ENCODE measurements at regions not wholly inside any gene's neighbourhood (a gene's known extent, or its start where the extent isn't known, plus 50 kb on each side); places are given as distances from the start of the nearest gene placed in this dataset.

DNA sequence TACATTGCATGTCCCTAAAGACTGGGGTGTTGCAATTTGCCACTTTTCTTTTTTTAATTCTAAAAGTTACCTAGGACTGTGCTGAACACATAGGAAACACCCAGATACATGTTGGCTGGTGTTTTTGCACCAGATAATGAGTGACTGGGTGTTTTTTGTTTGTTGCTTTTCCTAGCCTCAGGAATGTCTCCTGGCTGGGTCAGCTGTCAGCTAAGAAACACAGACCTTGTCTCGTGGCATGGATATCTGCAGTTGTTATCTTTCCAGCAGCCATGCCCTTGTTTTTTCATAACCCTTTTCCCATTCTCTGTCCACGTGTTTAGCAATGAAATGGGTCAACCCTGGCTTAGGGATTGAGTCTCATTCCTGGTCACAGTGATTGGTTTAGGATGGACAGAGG is 433.9 kb upstream of the ZMIZ1 start:
- peak; percentile 15 for DNase-seq

DNA sequence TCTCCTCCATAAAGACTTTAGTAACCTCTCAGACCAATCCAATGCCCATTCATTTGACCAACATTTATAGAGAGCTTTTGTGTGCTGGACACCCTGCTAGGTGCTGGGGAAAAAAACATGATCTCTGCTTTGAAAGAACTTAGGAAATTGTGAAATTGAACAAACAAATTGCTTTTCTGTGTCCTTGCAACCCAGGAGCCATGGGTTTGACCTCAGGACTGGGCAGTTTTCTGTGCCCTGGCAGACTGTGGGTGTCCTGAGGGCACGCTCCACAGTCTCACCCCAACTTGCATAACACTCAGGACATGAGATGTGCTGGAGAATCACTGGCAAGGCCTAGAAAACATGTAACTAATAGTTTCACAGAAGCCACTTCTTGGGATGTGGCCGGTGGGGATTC is 429.1 kb upstream of the ZMIZ1 start:
- DNase-seq, result no peak

DNA sequence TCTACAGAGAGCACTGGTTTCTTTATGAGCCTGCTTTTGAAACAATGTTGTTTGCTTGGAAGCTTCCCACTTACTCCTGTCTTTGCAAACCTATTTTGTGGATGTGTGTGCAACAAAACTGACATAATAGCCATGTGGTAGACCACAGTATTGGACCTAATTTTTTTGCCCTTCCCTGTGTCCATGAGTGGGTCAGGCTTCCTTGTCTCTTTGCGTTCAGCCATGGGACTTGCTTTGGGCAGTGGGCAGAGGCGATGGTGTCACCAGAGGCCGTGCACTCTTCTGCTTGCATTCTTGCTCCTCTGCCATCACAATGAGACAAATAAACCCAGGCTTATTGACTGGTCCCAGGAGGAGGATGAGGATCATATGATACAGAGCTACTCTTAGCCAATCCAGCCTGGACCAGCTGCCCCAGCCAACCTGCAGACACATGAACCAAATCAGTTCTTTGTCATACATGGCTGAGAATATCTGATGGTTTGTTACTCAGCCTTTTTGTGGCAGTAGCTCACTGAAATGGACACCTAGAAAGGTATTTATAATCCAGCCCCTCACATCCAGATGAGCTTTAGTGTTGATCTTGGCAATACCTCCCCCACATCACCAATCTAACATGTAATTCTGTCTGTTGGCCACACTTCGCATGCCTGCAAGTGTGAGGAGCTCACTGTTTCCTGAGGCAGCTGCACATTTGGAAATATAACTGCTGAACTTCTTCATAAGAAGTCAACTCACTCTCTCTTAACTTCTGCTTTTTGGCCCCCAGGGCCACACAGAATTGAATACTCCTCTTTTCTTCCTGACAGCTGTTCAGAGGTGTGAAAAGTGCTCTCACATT is 427.8 kb upstream of the ZMIZ1 start:
- DNase-seq, result no peak

DNA sequence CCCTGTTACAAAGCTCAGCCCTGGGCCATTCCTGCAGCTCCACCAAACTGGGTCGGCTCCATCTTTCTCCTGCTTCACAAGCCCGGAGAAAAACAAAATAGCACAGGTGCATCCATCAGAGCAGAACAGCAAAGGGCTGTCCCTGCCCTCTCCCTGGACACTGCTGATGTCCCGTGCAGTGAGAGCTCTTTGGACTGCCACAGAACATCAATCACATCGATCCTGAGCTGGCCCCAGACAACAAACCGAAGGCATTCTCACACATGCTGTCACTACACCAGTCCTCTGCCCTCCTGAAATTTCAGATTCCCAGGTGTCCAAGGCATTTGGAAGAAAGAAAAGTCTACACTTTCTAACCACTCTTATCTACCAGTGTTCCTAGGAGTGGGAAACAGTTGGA is 427.1 kb upstream of the ZMIZ1 start:
- DNase-seq, result no peak

DNA sequence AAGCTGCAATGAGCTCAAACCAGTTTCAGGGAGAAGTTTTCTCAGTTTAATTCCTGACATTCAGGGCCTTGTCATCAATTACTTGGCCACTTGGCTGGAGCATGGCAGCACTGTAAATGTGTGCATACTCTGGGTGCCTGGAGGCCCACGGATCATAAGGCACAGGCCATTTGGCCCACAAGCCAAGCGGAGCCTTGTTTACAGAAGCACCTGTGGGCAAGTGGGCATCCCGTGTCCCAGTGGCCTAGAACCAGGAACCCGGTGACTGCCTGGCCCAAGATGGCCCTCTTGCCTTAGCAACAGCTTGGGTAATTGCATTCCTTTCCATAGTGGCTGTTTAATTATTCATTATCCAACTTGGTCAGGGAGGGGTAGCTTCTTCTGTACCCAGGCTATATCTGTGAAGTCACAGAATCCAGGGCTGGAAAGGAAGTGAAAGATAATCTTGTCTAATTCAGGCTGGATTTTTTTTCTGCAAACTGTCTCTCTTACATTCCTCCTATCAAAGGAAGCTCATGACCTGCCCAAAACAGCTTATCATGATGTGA is 426.4 kb upstream of the ZMIZ1 start:
- no peak for DNase-seq

DNA sequence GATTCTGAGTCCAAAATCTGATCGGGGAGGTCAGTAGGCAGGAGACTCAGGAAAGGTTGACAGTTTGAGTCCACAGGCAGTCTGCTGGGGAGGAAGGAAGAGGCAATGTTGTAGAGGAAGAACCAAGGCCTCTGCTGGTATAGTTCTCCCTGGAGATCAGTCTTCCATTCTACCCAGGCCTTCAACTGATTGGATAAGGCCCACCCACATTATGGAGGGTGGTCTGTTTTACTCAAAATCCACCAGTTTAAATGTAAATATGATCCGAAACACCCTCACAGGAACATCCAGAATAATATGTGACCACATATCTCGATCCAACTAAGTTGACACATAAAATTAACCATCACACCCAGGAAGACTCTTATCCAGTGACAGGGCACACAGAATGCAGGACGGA is 425.3 kb upstream of the ZMIZ1 start:
- no peak for DNase-seq

DNA sequence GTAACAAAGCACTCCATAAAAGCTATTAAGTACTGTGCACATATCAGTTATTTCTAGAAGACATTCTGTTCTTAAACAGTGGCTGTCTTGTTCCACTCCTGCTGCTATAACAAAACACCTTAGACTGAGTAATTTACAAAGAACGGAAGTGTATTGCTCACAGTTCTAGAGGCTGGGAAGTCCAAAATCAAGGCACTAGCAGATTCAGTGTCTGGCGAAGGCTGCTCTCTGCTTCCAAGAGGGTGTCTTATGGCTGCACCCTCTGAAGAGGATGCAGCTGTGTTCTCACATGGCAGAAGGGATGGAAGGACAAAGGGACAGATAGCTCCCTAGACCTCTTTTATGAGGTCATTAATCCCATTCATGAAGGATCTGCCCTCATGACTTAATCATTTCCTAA is 424.2 kb upstream of the ZMIZ1 start:
- DNase-seq, result no peak

DNA sequence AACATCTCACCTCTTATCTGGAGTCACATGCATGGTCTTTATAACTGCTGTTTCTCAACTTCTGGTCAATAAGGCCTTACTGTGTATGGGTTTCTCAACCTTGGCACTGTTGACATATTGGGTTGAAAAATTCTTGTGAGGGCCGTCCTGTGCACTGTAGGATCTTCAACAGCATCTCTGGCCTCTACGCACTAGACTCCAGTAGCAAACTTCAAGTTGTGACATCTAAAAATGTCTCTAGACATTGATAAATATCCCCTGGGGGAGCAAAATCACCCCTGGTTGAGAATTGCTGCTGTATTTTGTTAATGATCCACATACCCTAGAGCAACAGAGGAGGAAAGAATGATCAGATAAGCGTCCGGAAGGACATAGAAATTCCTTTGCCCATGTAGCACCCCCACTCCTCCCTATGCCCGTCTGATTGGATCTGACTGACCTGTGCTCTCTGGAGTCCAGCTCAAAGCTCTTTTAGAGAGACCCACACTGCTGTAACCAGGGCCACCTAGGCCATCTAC is 423.5 kb upstream of the ZMIZ1 start:
- no peak for DNase-seq

DNA sequence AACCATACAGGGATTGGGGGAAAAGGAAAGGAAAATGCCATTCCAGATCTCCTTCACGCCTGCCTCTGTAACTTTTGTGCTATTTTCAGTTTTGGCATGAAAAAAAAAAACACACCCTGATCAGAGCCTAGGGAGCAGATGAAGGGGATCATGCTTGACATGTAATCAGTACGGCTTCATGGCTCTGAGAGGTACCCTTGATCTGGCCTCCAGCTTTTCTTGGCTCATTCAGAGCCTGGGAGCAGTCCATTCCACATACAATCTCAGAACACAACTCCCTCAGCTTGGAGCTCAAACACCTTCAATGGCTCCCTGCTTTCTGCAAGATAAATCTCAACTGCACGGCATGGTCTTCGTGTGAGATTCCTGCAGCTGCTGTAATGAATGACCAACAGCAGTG is 422.8 kb upstream of the ZMIZ1 start:
- no peak for DNase-seq

DNA sequence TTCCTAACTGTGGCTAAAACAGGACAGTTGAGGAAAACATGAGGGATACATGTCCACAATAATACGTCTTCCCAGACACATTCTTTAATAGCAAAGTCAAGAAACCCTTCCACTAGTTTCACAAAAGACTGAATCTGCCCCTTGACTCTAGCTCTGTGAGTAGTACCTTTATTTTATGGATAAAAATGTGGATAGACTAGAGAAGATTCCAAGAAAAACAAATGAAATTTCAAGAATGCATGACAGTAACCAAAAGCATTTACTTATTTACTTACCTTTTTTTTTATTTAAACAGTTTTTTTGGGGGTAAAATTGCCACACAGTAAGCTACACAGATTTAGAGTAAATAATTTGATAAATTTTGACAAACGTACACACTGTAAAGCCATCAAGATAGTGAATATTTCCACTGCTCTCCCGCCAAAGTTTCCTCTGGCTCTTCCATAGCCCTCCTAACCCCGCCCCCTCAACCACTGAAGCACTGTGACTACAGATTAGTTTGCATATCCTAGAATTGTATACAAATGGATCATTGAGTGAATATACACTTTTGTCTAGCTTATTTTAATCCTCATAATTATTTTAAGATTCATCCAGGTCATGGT is 420.4 kb upstream of the ZMIZ1 start:
- peak; percentile 63 for DNase-seq

DNA sequence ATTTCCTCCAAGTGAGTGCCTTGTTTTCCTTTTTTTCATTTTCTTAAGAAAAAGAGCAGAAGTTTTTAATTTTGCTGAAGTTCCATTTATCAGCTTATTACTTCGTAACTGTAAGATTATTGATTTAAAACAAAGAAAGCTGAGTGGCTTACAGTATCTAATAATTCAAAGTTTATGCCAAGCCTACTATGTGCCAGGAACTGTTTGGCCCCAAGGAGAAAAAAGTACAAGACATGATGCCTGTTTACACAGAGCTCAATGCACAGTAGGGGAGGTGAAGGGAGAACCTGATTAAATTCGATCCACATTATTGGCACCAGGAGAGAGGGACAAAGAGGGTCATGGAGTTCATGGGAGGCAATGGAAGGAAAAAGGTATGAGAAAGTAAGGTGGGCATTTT is 419.3 kb upstream of the ZMIZ1 start:
- DNase-seq, result no peak

DNA sequence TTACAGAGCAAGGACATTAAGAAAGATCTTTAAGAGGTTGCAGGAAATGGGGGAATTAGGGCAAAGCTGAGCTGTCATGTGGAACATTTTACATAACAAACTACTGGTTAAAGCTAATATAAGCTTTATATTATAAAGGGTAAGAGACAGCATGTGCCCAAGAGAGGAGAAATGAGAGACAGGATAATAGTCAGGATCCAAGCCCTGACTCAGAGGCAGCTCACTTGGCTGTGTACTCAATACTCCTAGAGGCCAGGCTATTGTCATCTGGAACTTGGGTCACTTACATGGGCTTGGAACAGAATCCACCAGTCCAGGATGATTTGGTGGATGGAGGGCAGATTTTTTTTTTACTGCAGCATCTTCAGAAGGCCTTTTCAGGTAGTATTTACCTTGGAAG is 418.6 kb upstream of the ZMIZ1 start:
- DNase-seq, result no peak

DNA sequence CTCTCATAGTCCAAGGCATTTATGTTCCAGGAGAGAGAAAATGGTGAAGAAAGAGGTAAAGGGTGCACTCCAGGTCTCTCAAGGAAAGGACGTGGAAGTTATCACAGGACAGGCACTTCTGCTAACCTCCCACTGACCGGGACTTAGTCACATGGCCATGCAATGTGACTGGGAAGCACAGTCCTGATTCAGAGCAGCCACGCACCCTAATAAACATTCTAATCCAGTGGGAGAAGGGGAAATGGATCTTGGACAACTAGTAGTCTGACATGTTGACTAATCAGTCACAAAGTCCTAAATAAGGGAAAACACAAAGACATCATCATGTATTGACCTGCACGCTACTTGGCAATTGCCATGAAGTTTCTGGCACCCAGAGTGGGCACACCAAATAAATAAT is 417.5 kb upstream of the ZMIZ1 start:
- no peak for DNase-seq

DNA sequence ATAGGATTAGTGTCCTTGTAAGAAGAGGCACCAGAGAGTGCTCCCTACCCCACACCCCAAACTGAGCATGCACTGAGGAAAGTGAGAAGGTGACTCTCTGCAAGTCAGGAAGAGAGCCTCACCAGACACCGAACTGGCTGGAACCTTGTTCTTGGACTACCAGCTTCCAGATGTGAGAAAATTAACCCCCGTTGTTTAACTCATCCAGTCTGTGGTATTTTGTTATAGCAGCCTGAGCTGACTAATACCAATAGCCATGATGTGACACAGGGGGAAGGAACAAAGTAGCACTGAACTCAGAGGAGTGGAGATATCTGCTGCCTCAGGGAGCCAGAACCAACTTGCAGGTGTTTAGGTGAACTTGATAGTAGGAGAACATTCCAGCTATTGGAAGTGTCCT is 415.2 kb upstream of the ZMIZ1 start:
- no peak for DNase-seq

DNA sequence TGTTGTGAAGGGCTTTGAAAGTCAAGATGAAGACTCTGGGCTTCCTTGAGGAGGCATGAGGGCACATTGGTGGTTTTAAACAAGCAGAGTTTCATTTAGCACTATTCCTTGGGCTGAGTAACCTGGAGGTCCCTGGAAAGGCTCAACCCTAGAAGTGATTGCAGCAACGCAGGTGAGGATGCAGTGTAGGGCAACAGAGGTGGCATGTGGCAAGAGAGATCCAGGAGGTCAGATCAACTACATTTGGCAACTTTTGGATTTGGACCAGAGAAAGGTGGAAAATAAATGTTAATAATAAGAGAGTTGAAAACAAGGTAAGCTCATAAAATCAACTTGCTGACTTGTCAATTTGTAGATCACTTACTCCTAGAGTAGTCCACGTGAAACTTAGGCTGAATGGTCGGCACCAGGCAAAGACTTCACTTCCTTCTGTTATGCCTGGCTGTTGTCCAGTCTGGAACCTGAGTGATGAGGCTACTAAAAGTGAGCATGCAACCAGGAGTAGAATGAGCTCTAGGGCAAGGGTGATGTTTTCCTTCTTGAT is 414.6 kb upstream of the ZMIZ1 start:
- DNase-seq, result no peak

DNA sequence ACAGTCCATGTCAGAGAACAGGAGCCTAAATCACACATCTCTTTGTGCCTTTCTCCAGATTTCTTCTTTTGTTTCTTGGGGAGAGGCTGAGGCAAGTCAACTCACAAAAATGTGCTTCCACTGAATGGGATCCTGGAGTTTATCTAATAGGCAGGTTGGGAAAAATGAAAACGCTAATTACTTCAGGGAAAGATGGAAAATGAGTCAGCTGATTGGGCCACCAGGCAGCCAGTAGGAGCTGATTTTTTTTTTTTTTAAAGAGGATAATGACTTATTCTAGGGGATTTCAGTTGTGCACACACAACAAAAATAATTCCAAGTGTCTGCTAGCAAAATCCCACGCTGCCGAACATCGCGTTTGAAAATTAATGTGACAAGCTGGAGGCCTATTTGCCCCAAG is 412.8 kb upstream of the ZMIZ1 start:
- peak; percentile 53 for DNase-seq

DNA sequence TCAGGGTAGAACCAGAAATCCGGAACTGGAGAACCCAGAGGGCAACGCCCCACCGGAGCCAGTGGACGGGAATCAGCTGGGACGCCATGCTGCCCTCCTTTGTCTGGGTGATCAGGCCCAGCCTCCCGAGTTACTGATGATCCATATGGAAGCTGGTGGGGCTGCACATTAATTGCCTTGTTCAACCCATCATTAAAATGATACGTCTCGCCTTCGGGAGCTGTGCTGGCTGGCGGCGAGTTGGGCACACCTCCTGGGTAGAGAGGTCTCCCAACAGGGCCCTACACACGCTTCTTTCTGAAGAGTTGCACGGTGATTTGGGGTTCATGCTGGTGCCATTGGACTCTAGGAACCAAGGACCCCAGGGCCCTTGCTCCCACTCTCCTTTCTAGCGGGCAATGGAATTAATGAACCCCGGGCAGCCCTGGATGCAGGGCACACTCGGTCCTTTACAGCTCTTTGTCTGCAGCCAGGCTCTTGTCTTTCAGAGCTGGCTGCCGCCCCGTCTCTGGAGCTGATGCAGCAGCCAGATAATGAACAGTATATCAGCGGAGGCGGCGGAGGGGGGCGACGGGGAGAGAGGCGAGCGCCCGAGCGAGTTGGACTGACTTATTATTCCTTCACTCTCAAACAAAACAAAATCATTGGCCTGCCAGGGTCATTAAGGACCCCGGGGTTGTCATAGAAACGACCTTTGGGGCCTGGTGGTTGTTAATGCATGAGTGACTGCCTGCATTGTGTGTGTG is 412.2 kb upstream of the ZMIZ1 start:
- DNase-seq, result no peak

DNA sequence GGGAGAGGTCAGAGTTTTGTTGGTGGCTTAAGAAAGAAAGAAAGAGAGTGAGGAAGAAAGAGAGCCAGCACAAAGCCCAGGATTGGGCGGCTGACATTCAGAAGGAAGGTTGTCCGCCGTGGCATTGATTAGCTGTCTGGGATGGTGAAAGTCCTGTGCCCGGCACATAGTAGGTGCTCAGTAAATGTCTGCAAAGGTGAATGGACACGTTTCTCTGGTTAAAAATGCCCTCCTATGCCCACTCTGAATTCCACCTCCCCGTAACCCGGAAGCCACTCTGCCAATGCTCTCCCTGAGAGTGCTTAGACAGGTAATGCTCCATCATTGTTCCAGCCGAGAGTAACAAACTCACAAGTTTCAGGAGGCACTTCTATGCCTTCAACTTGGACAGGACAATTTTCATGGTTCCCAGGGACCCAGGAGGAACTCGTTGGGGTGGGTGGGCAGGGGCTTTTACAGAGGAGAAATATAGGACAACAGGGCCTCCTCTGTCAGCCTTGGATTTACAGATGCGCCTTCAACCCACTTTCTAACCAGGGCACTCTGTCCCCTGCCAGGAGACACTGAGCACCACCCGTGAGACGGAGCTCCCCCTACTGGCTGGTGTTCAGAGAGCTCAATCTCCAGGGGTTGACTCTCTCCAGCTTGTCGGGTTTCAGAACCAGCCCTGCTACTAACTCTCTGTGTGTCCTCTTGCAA is 411.5 kb upstream of the ZMIZ1 start:
- DNase-seq, result peak; percentile 58

DNA sequence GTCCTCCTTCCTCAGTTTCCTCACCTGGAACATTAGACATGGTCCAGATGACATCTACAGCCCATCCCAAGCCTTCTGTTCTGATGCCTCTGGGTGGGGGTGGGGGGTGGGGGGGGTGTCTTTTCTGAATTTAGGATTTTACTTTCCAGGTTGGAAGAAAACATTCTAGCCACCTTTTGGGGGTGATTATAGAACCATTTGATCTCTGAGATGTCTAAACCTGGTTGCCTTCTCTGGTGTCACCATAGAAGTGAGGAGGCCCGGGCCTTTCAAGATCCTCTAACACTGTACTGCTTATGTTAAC is 411.0 kb upstream of the ZMIZ1 start:
- no peak for DNase-seq

DNA sequence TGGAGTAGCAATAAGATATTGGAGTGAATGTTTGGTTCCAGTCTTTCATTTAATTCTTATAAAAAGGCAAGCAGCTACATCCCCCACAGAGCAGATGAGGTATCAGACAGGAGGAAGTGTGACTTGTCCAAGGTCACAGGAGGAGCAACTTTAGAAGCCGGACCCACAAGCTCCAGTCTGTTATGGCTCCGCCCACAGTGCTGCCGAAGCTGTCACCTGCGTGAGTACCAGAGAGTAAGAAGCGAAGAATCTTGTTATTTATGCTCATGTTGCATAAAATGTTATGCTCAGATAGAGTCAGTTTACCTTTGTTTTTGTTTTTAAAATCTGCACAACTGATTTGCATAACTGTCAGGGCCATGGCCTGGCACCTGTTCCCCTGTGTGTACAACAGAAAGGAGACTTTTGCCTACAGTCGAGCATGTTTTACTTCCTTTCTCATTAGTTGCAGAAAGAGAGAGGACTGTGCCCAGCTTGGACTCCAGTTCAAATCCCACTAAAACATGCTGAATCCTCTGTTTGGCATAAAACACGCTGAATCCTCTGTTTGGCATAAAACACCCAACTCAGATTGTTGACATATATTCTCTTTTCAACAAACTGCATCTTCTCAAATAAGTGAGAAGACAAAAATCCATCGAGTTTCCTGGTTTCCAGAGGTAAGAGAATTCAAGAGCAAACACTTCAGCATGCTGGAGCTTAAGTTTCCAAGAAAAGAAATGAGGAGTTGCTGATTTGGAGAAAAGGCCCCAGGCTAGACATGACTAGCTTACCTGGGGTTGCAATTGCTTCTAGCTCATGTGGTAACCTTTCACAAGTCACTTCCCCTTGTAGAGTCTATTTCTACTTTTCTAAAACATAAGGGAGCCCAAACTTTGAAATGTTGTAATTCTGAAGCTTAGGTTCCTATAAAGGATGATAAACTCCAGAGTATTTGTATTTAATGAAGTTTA is 409.8 kb upstream of the ZMIZ1 start:
- no peak for DNase-seq

DNA sequence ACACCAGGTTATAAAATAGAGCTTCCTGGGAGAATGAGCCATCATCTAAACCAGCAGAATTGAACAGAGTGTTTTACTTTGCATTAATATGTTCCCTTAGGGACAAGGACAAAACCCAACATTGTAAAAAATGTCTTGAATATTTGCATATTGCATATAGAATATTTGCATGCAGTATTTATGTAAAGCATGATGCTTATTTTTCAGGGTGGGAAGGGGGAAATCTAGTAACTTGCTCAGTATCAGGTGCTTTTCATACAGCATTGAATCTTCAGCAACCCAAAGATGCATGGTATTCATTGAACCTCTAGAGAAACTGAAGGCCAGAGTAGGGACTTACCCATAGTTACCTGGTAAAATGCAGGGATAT is 409.2 kb upstream of the ZMIZ1 start:
- no peak for DNase-seq

All from fibroblast of skin of right biceps (primary cell).